Effector memory CD4-positive, alpha-beta T cell (primary cell): ENCODE measurements at regions not wholly inside any gene's neighbourhood (a gene's known extent, or its start where the extent isn't known, plus 50 kb on each side); places are given as distances from the start of the nearest gene placed in this dataset.

Experiments used
- DNase-seq, 3 donors: peaks; one replicate each; pipeline ENCODE4 v3.0.0-alpha.2; 2020
- H3K27ac ChIP-seq: 2 replicates; pipeline ENCODE4 v1.7.0; 2013; ENCODE audit warnings: mild to moderate bottlenecking, low read length, moderate library complexity; ENCODE audit not compliant: insufficient read depth, poor library complexity, severe bottlenecking
- H3K27me3 ChIP-seq: replicated peaks from 2 replicates; pipeline ENCODE4 v1.7.0; 2013; ENCODE audit warnings: mild to moderate bottlenecking, low read length; ENCODE audit not compliant: insufficient read depth, control insufficient read depth, poor library complexity, severe bottlenecking
- H3K36me3 ChIP-seq: 2 replicates; pipeline ENCODE4 v1.7.0; 2013; ENCODE audit warnings: mild to moderate bottlenecking, low read length, moderate library complexity; ENCODE audit not compliant: control insufficient read depth, insufficient read depth
- H3K4me1 ChIP-seq: 2 replicates; pipeline ENCODE4 v1.7.0; 2013; ENCODE audit warnings: low read length, mild to moderate bottlenecking; ENCODE audit not compliant: control insufficient read depth, insufficient read depth, poor library complexity, severe bottlenecking
- H3K4me3 ChIP-seq: 2 replicates; pipeline ENCODE4 v1.7.0; 2013; ENCODE audit warnings: low read length, low read depth, mild to moderate bottlenecking; ENCODE audit not compliant: insufficient read depth, poor library complexity, severe bottlenecking
- H3K9me3 ChIP-seq: 2 replicates; pipeline ENCODE4 v1.7.0; 2013; ENCODE audit warnings: mild to moderate bottlenecking, low read length, moderate library complexity; ENCODE audit not compliant: control insufficient read depth

- Histone ChIP-seq H3K27me3 (no peaks in the 10 kb centered on the region), H3K4me1 (no peaks in the 10 kb centered on the region)
- DNase-seq, result no peak
Measured at GRCh38 chr15:62966294-62967078, 76.1 kb upstream of the TPM1 start.

GRCh38 chr15:62968699-62969098 is 73.8 kb upstream of the TPM1 start:
- no peaks in the 10 kb centered on the region for H3K9me3 ChIP-seq
- no peaks in the 10 kb centered on the region for H3K4me1 ChIP-seq
- H3K4me3 ChIP-seq, result no peak overlapping the region
- no peak overlapping the region for H3K27ac ChIP-seq
- H3K36me3 ChIP-seq, result no peaks in the 10 kb centered on the region
- DNase-seq, result no peak
- H3K27me3 ChIP-seq, result no peaks in the 10 kb centered on the region

More at GRCh38 chr15:62966294-62967078, 76.1 kb upstream of the TPM1 start:
- Histone ChIP-seq H3K9me3 (no peaks in the 10 kb centered on the region), H3K4me3 (no peak overlapping the region), H3K36me3 (no peaks in the 10 kb centered on the region), H3K27ac (no peak overlapping the region)

GRCh38 chr15:62969442-62970089 is 73.0 kb upstream of the TPM1 start:
- Histone ChIP-seq H3K4me3 (no peak overlapping the region), H3K4me1 (no peaks in the 10 kb centered on the region), H3K36me3 (no peaks in the 10 kb centered on the region), H3K27me3 (no peaks in the 10 kb centered on the region), H3K27ac (no peak overlapping the region), H3K9me3 (no peaks in the 10 kb centered on the region)
- no peak for DNase-seq

DNA sequence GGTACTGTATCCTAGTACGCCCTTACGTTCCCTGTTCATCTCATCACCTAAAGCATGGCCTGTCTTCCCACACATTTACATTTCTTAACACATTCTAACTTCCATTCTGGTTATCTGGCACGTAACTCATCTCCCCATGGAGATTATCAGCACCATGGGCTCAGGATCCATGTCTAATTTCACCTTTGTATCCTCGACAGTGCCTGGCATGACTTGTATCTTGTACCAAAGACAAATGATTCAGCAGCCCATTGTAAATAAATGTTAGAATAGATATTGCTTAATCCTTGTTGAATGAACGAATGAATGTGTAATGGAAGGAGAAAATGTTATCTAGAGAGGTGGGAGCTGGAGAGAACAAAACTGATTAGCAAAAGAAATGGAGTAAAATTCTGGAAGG is 69.7 kb upstream of the TPM1 start:
- DNase-seq, result no peak
- H3K27me3 ChIP-seq, result no peaks in the 10 kb centered on the region

GRCh38 chr15:62975515-62975914 is 67.0 kb upstream of the TPM1 start:
- Histone ChIP-seq H3K4me1 (no peaks in the 10 kb centered on the region), H3K9me3 (no peaks in the 10 kb centered on the region), H3K27me3 (no peaks in the 10 kb centered on the region), H3K36me3 (no peaks in the 10 kb centered on the region), H3K27ac (no peak overlapping the region), H3K4me3 (no peak overlapping the region)
- DNase-seq, result no peak

More for the DNA sequence above, 69.7 kb upstream of the TPM1 start:
- Histone ChIP-seq H3K4me1 (no peaks in the 10 kb centered on the region), H3K9me3 (no peaks in the 10 kb centered on the region), H3K27ac (no peak overlapping the region), H3K4me3 (no peak overlapping the region), H3K36me3 (no peaks in the 10 kb centered on the region)

DNA sequence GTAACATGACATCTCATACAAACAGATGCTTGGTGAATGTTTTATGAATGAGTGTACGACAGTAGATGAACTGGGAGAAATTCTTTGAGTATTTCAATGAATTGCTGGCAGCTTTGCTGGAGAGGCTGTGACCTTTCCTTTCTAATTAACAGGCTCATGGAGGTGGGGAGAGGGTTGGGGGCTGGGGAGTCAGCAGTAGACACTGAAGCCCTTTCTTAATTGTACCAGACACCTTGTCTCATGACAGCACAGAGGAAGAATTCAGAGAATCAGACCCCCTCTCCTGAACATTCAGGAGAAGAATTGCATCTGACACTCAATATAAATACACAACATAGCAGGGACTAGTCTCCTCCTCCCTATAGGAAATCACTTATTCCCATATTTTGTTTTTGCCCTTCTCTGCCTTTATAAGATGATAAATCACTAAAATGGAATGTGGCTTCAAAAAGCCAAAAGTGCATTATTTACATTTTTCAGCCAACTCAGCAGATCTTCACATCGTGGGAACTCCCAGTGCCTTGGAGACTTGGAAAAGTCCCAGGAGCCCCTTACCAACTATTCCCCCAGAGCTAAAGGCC is 66.2 kb upstream of the TPM1 start:
- Histone ChIP-seq H3K36me3 (no peaks in the 10 kb centered on the region), H3K4me3 (no peak overlapping the region), H3K4me1 (no peaks in the 10 kb centered on the region), H3K27ac (no peak overlapping the region), H3K27me3 (no peaks in the 10 kb centered on the region), H3K9me3 (no peaks in the 10 kb centered on the region)
- DNase-seq, result no peak

- Histone ChIP-seq H3K36me3 (no peaks in the 10 kb centered on the region), H3K4me3 (no peak overlapping the region), H3K27me3 (no peaks in the 10 kb centered on the region), H3K27ac (no peak overlapping the region), H3K9me3 (no peaks in the 10 kb centered on the region), H3K4me1 (no peaks in the 10 kb centered on the region)
- DNase-seq, result no peak
Measured at GRCh38 chr15:62977952-62978811, 64.4 kb upstream of the TPM1 start.

DNA sequence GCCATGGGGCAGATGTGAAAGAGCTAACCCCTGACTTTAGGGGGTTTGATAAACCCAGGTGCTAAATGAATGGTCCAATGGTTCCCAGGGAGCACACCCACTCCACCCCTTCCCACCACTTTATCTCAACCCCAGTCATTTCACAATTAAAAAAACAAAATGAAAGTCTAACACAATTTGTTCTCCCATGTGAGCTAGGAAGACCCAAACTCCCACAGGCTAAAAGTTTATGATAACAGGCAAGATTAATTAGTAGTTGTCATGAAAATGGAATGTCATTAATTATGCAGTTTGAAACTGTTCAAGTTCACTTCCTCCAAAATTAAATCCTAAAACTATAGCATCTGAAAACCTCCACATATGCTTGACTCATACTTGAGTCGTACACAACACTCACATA is 63.3 kb upstream of the TPM1 start:
- no peak overlapping the region for H3K27ac ChIP-seq
- no peaks in the 10 kb centered on the region for H3K9me3 ChIP-seq
- no peak for DNase-seq
- H3K36me3 ChIP-seq, result no peaks in the 10 kb centered on the region
- H3K4me3 ChIP-seq, result no peak overlapping the region
- H3K4me1 ChIP-seq, result no peaks in the 10 kb centered on the region
- H3K27me3 ChIP-seq, result peaks cover 4% of the 10 kb centered on the region

DNA sequence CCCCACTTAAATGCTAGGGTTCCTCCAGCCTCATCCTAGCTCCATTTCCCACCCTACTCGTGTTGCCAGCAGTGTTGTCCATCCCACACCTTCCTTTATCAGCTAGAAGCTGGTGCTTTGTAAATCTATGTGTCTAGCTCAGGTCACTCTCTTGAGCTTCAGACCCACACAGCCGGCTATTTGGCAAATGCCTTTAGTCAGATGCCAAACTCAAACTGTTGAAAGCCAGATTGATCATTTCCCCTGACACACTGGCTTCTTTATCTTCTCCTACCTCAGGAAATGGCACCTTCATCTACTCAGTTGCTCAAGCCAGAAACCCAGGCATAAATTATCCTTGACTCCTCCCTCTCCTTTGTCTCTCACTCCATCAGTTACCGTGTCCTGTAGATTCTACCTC is 61.5 kb upstream of the TPM1 start:
- H3K27ac ChIP-seq, result no peak overlapping the region
- H3K4me3 ChIP-seq, result no peak overlapping the region
- H3K27me3 ChIP-seq, result peaks cover 4% of the 10 kb centered on the region
- H3K4me1 ChIP-seq, result no peaks in the 10 kb centered on the region
- no peaks in the 10 kb centered on the region for H3K9me3 ChIP-seq
- H3K36me3 ChIP-seq, result no peaks in the 10 kb centered on the region
- no peak for DNase-seq
